Gastrocnemius medialis (tissue), 4 donors: ENCODE measurements at regions not wholly inside any gene's neighbourhood (a gene's known extent, or its start where the extent isn't known, plus 50 kb on each side); places are given as distances from the start of the nearest gene placed in this dataset.

Source experiments
- ATAC-seq, 2 donors: fragments of 150-250 bp; one replicate each; pipeline ENCODE4 v1.9.1; 2016
- DNase-seq, 2 donors: peaks; one replicate each; pipeline ENCODE4 v3.0.0-alpha.2; 2019
- H3K27ac ChIP-seq, 4 donors: fragments of 200-600 bp; sonication (generic); 1 replicate in 1 of 4; 2 replicates in 3 of 4; pipeline ENCODE4 v1.5.1; 2016 to 2018; ENCODE audit warnings: mild to moderate bottlenecking in 2 of 4, moderate library complexity in 1 of 4
- H3K27me3 ChIP-seq, 3 donors: fragments of 200-600 bp; sonication (generic) in 2 of 3; 1 replicate in 1 of 3; 2 replicates in 2 of 3; pipeline versions ENCODE4 v1.5.1 to v1.6.0; 2016 to 2019; ENCODE audit warnings: mild to moderate bottlenecking in 1 of 3, moderate library complexity in 1 of 3
- H3K36me3 ChIP-seq, 2 donors: fragments of 200-600 bp; sonication (generic) in 1 of 2; one replicate each; pipeline ENCODE4 v1.5.1; 2017 to 2018
- H3K4me1 ChIP-seq, 2 donors: fragments of 200-600 bp; sonication (generic) in 1 of 2; one replicate each; pipeline ENCODE4 v1.5.1; 2016 to 2017; ENCODE audit warnings: mild to moderate bottlenecking in 2 of 2
- H3K4me3 ChIP-seq, 4 donors: fragments of 200-600 bp; sonication (generic) in 3 of 4; 1 replicate in 1 of 4; 2 replicates in 3 of 4; pipeline ENCODE4 v1.5.1; 2016 to 2019; ENCODE audit warnings: mild to moderate bottlenecking in 2 of 4
- H3K9me3 ChIP-seq, 3 donors: fragments of 200-600 bp; sonication (generic) in 2 of 3; 1 replicate in 1 of 3; 2 replicates in 2 of 3; pipeline ENCODE4 v1.5.1; 2016 to 2019
- CTCF ChIP-seq, 5 experiments: fragments of 450-650 bp in 3 of 5; fragments of 200-600 bp in 2 of 5; sonication (generic) in 2 of 5; IDR thresholded peaks in 4 of 5; conservative IDR thresholded peaks in 1 of 5; 1 replicate in 4 of 5; 2 replicates in 1 of 5; pipeline ENCODE4 v1.5.1; 2016 to 2019; ENCODE audit warnings: antibody characterized with exemption in 5 of 5, mild to moderate bottlenecking in 3 of 5, moderate library complexity in 3 of 5
- POLR2A ChIP-seq, 2 donors: fragments of 450-650 bp; IDR thresholded peaks; one replicate each; pipeline ENCODE4 v1.6.1; 2017; ENCODE audit warnings: antibody characterized with exemption in 2 of 2, mild to moderate bottlenecking in 2 of 2, moderate library complexity in 2 of 2
- in situ Hi-C, 4 donors: fragments of 200-750 bp; cut with MboI; loops; one replicate each; pipeline versions ENCODE4 v1.15.0 to v1.8.0; 2017; ENCODE audit warnings: low sequenced_read_pairs in 4 of 4
- intact Hi-C: fragments of 100-400 bp; cut with DNase I; formaldehyde crosslinking; loops from one replicate; pipeline ENCODE4 v1.15.1; 2023; ENCODE audit warnings: low total_unique reads

DNA sequence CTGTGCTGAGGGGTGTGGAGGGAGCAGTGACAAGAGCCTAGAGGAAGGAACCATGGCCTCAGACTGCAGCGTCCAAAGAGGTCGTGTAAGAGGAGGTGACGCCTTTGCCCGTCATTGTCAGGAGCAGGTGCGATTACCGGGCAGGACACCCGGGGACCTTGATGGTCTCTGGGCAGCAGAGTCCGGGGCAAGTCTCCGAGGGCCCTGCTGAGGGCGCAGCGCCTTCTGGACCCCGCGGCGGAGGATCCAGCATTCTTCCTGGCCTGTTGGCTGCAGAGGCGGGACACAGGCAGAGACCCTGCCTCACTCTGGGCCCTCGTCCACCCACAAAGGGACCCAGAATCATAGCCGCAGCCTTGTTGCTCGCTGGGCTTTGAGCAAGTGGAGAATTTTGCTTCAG is 1168.8 kb downstream of the BRD1 start:
- DNase-seq = no peak
- Histone ChIP-seq H3K27me3 (no peaks in the 10 kb centered on the region), H3K4me3 (no peak overlapping the region)

DNA sequence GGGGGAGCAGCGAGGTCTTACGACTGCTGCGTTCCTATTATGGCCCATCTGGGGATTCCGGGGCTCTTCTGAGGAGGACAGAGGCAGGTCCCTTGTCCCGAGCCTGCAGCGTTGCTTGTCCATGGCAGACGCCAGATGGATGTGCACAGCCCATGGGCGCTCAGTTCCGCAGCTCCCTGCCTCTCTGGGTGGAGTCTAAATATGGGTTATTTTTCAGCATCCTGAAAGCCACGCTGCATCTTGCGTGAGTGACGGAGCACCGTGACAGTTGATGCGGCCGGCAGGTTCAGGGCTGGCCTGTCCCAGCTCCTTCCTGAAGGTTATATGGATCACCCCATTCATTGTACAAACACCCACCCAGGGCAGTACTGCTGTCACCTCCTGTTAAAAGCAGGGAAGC is 1169.4 kb downstream of the BRD1 start:
- no peak for TF ChIP-seq CTCF (IDR thresholded peaks at IDR 0.05 in 4 of 5, conservative IDR thresholded peaks at IDR 0.05 in 1 of 5)
- no peak for TF ChIP-seq POLR2A (IDR thresholded peaks at IDR 0.05)
- Histone ChIP-seq H3K4me3 (no peak overlapping the region), H3K27me3 (no peaks in the 10 kb centered on the region), H3K9me3 (no peaks in the 10 kb centered on the region), H3K36me3 (no peaks in the 10 kb centered on the region), H3K27ac (no peak overlapping the region), H3K4me1 (no peaks in the 10 kb centered on the region)
- ATAC-seq = no peak
- no peak for DNase-seq
- in situ Hi-C loops (no loop called here), intact Hi-C loops (no loop called here)

More for the DNA sequence above, 1168.8 kb downstream of the BRD1 start:
- ATAC-seq = no peak
- no peaks in the 10 kb centered on the region for H3K4me1 ChIP-seq
- H3K27ac ChIP-seq = no peak overlapping the region
- H3K9me3 ChIP-seq = no peaks in the 10 kb centered on the region
- TF ChIP-seq CTCF (IDR thresholded peaks at IDR 0.05 in 4 of 5, conservative IDR thresholded peaks at IDR 0.05 in 1 of 5) (no peak), POLR2A (IDR thresholded peaks at IDR 0.05) (no peak)
- intact Hi-C loops (no loop called here), in situ Hi-C loops (no loop called here)
- no peaks in the 10 kb centered on the region for H3K36me3 ChIP-seq

DNA sequence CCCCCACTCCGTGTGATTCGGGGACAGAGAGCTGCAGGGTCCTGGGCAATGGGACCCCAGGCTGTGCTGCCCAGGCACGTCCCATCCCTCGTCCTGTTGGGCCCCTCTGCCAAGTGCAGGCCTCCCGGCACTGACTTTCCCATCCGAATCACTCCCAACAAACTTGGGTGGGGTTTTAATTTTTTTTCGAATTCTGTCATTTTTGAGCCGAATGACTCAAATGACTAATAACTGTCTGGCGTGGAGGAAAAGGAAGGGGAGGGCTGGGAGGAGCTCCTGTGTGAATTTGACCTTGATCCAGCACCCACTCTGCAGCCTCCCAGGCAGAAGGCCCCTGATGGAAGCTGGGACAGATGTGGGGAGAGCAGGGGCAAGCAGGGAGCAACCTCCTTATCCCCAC is 1173.2 kb downstream of the BRD1 start:
- Histone ChIP-seq H3K4me1 (no peaks in the 10 kb centered on the region), H3K27me3 (no peaks in the 10 kb centered on the region), H3K36me3 (no peaks in the 10 kb centered on the region), H3K4me3 (no peak overlapping the region), H3K27ac (no peak overlapping the region), H3K9me3 (no peaks in the 10 kb centered on the region)
- ATAC-seq (no peak), DNase-seq (no peak)
- in situ Hi-C loops = no loop called here
- TF ChIP-seq CTCF (IDR thresholded peaks at IDR 0.05 in 4 of 5, conservative IDR thresholded peaks at IDR 0.05 in 1 of 5) (no peak), POLR2A (IDR thresholded peaks at IDR 0.05) (no peak)
- intact Hi-C loops = no loop called here

DNA sequence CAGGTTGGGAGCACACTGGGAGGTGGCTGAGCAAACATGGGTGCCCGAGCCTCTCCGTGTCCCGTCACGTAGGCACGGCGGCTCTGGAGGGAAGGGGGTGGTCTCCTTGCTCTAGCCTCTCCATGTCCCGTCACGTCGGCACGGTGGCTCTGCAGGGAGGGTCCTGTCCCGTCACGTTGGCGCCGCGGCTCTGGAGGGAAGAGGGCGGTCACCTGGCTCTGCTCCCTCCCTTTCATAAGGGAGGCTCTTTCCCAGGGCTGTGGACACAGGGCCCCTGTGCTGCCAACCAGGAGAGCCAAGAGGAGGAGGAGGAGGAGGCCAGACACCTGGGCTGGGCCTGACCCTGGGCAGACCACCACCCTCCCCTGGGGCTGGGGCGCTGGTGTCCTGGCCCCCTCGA is 1173.7 kb downstream of the BRD1 start:
- in situ Hi-C loops (no loop called here), intact Hi-C loops (no loop called here)
- Histone ChIP-seq H3K4me1 (no peaks in the 10 kb centered on the region), H3K27ac (no peak overlapping the region), H3K36me3 (no peaks in the 10 kb centered on the region), H3K9me3 (no peaks in the 10 kb centered on the region), H3K27me3 (no peaks in the 10 kb centered on the region), H3K4me3 (no peak overlapping the region)
- DNase-seq = no peak
- ATAC-seq = no peak
- no peak for TF ChIP-seq CTCF (IDR thresholded peaks at IDR 0.05 in 4 of 5, conservative IDR thresholded peaks at IDR 0.05 in 1 of 5)
- TF ChIP-seq POLR2A (IDR thresholded peaks at IDR 0.05) = no peak

DNA sequence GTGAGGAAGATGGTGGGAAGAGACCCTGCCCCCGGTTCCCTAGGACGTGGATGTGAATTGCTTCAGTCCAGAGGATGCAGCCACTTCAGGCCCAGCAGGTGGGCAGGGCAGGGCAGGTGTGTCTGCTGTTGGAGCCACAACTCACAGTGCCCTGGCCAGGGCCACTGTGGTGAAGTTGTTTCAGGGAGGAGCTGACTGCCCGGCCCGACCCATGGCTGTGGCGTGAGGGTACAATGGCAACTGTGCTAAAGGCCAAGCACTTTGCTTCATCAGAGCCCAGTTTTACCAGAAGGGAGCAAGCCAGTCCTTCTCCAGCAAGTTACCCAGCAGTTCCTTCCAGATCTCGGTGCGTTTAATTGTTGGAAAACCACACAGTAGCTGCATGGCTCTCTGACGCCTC is 1174.4 kb downstream of the BRD1 start:
- in situ Hi-C loops (no loop called here), intact Hi-C loops (no loop called here)
- H3K9me3 ChIP-seq = no peaks in the 10 kb centered on the region
- H3K27ac ChIP-seq = no peak overlapping the region
- H3K36me3 ChIP-seq = no peaks in the 10 kb centered on the region
- H3K4me3 ChIP-seq = no peak overlapping the region
- H3K4me1 ChIP-seq = no peaks in the 10 kb centered on the region
- ATAC-seq = no peak
- TF ChIP-seq POLR2A (IDR thresholded peaks at IDR 0.05) = no peak
- TF ChIP-seq CTCF (IDR thresholded peaks at IDR 0.05 in 4 of 5, conservative IDR thresholded peaks at IDR 0.05 in 1 of 5) = no peak
- H3K27me3 ChIP-seq = no peaks in the 10 kb centered on the region
- no peak for DNase-seq
